ENCODE measurements at regions not wholly inside any gene's neighbourhood (a gene's known extent, or its start where the extent isn't known, plus 50 kb on each side); places are given as distances from the start of the nearest gene placed in this dataset.

- peaks cover 70% of the 10 kb centered on the region for H3K27me3 ChIP-seq (ENCODE audit: low read depth, low read length)
- no peaks in the 10 kb centered on the region for H4K20me1 ChIP-seq (ENCODE audit: insufficient read depth, low read length)
- H2AFZ ChIP-seq (ENCODE audit: low read depth, low read length), result no peak overlapping the region
- no peak for TF ChIP-seq EZH2phosphoT487 (IDR thresholded peaks at IDR 0.05; ENCODE audit: low read depth)
- no peak for TF ChIP-seq CTCF (IDR thresholded peaks at IDR 0.05; ENCODE audit: low read depth, low read length)
- peaks cover 26% of the 10 kb centered on the region for H3K4me1 ChIP-seq (ENCODE audit: low read length)
- H3K4me3 ChIP-seq (ENCODE audit: low read length), result no peak overlapping the region
- H3K79me2 ChIP-seq (ENCODE audit: low read length), result no peaks in the 10 kb centered on the region
- no peak overlapping the region for H3K9ac ChIP-seq (ENCODE audit: low read length)
- no peaks in the 10 kb centered on the region for H3K36me3 ChIP-seq (replicated peaks; ENCODE audit: low read depth, low read length)
- H3K9me3 ChIP-seq (ENCODE audit: insufficient read depth, low read length), result no peaks in the 10 kb centered on the region
- H3K4me2 ChIP-seq (ENCODE audit: low read length), result no peak overlapping the region
- no peak overlapping the region for H3K27ac ChIP-seq (ENCODE audit: low read length)
Measured at GRCh38 chr15:96222981-96223380, 107.5 kb upstream of the NR2F2 start.

- TF ChIP-seq CTCF (IDR thresholded peaks at IDR 0.05; ENCODE audit: low read depth, low read length) (no peak), EZH2phosphoT487 (IDR thresholded peaks at IDR 0.05; ENCODE audit: low read depth) (no peak)
- Histone ChIP-seq H4K20me1 (ENCODE audit: insufficient read depth, low read length) (no peaks in the 10 kb centered on the region), H3K9me3 (ENCODE audit: insufficient read depth, low read length) (no peaks in the 10 kb centered on the region), H3K27me3 (ENCODE audit: low read depth, low read length) (peaks cover 80% of the 10 kb centered on the region), H3K36me3 (replicated peaks; ENCODE audit: low read depth, low read length) (no peaks in the 10 kb centered on the region), H3K79me2 (ENCODE audit: low read length) (no peaks in the 10 kb centered on the region), H2AFZ (ENCODE audit: low read depth, low read length) (no peak overlapping the region), H3K27ac (ENCODE audit: low read length) (no peak overlapping the region), H3K4me1 (ENCODE audit: low read length) (peaks cover 20% of the 10 kb centered on the region), H3K9ac (ENCODE audit: low read length) (no peak overlapping the region), H3K4me3 (ENCODE audit: low read length) (no peak overlapping the region), H3K4me2 (ENCODE audit: low read length) (no peak overlapping the region)
Measured at GRCh38 chr15:96223939-96224338, 106.6 kb upstream of the NR2F2 start.

GRCh38 chr15:96225642-96226259 is 104.7 kb upstream of the NR2F2 start:
- Histone ChIP-seq H3K9me3 (ENCODE audit: insufficient read depth, low read length) (no peaks in the 10 kb centered on the region), H4K20me1 (ENCODE audit: insufficient read depth, low read length) (no peaks in the 10 kb centered on the region), H3K27ac (ENCODE audit: low read length) (no peak overlapping the region), H3K27me3 (ENCODE audit: low read depth, low read length) (peaks cover 84% of the 10 kb centered on the region), H3K9ac (ENCODE audit: low read length) (no peak overlapping the region), H2AFZ (ENCODE audit: low read depth, low read length) (no peak overlapping the region), H3K4me3 (ENCODE audit: low read length) (no peak overlapping the region), H3K4me1 (ENCODE audit: low read length) (peaks cover 13% of the 10 kb centered on the region), H3K4me2 (ENCODE audit: low read length) (no peak overlapping the region), H3K79me2 (ENCODE audit: low read length) (no peaks in the 10 kb centered on the region), H3K36me3 (replicated peaks; ENCODE audit: low read depth, low read length) (no peaks in the 10 kb centered on the region)
- TF ChIP-seq CTCF (IDR thresholded peaks at IDR 0.05; ENCODE audit: low read depth, low read length) (no peak), EZH2phosphoT487 (IDR thresholded peaks at IDR 0.05; ENCODE audit: low read depth) (no peak)

GRCh38 chr15:96230526-96231181 is 99.8 kb upstream of the NR2F2 start:
- Histone ChIP-seq H3K27ac (ENCODE audit: low read length) (no peak overlapping the region), H3K27me3 (ENCODE audit: low read depth, low read length) (peaks cover 61% of the 10 kb centered on the region), H3K36me3 (replicated peaks; ENCODE audit: low read depth, low read length) (no peaks in the 10 kb centered on the region), H2AFZ (ENCODE audit: low read depth, low read length) (no peak overlapping the region), H4K20me1 (ENCODE audit: insufficient read depth, low read length) (0 out of 2 replicates have a peak, but pooled peaks cover 3% of the 10 kb centered on the region), H3K4me1 (ENCODE audit: low read length) (peaks cover 46% of the 10 kb centered on the region), H3K4me3 (ENCODE audit: low read length) (no peak overlapping the region), H3K4me2 (ENCODE audit: low read length) (no peak overlapping the region), H3K79me2 (ENCODE audit: low read length) (no peaks in the 10 kb centered on the region), H3K9me3 (ENCODE audit: insufficient read depth, low read length) (0 out of 2 replicates have a peak, but pooled peaks cover 3% of the 10 kb centered on the region), H3K9ac (ENCODE audit: low read length) (no peak overlapping the region)
- no peak for TF ChIP-seq EZH2phosphoT487 (IDR thresholded peaks at IDR 0.05; ENCODE audit: low read depth)

Data from OCI-LY3 (cell line).